Natural killer cell (primary cell): ENCODE measurements at regions not wholly inside any gene's neighbourhood (a gene's known extent, or its start where the extent isn't known, plus 50 kb on each side); places are given as distances from the start of the nearest gene placed in this dataset.

Experiments used
- ATAC-seq, 3 donors: fragments of 150-1000 bp in 2 of 3; fragments of 200-7000 bp in 1 of 3; cut with Tn5 transposase; 1 replicate in 1 of 3; 2 replicates in 2 of 3; pipeline ENCODE4 v1.10.0; 2021; ENCODE audit warnings: mild to moderate bottlenecking in 2 of 3, moderate library complexity in 2 of 3
- DNase-seq, 2 donors: peaks; one replicate each; pipeline versions ENCODE4 v3.0.0 to v3.0.0-alpha.2; 2013 to 2021; ENCODE audit warnings: mixed read lengths in 1 of 2
- H3K27ac ChIP-seq: one replicate; pipeline ENCODE4 v1.5.1; 2013; ENCODE audit warnings: mild to moderate bottlenecking, low read length
- H3K27me3 ChIP-seq: one replicate; pipeline ENCODE4 v1.6.1; 2013; ENCODE audit warnings: low read length; ENCODE audit not compliant: control insufficient read depth, insufficient read depth
- H3K36me3 ChIP-seq: one replicate; pipeline ENCODE4 v1.6.1; 2013; ENCODE audit warnings: low read length; ENCODE audit not compliant: control insufficient read depth, insufficient read depth
- H3K4me1 ChIP-seq: one replicate; pipeline ENCODE4 v1.6.1; 2013; ENCODE audit warnings: low read length; ENCODE audit not compliant: control insufficient read depth, insufficient read depth
- H3K4me3 ChIP-seq: one replicate; pipeline ENCODE4 v1.5.1; 2013; ENCODE audit warnings: low read length
- H3K9me3 ChIP-seq: one replicate; pipeline ENCODE4 v1.6.1; 2013; ENCODE audit warnings: low read length; ENCODE audit not compliant: control insufficient read depth, insufficient read depth
- H3K27ac Mint-ChIP-seq, 2 donors: one replicate each; pipeline ENCODE4 v1.8.0; 2022; ENCODE audit warnings: mild to moderate bottlenecking in 2 of 2, mixed read lengths in 2 of 2, moderate library complexity in 1 of 2
- H3K27me3 Mint-ChIP-seq, 2 donors: one replicate each; pipeline ENCODE4 v1.8.0; 2022; ENCODE audit warnings: low read depth in 2 of 2, mixed read lengths in 2 of 2
- H3K36me3 Mint-ChIP-seq: one replicate; pipeline ENCODE4 v1.8.0; 2022; ENCODE audit warnings: mixed read lengths
- H3K4me1 Mint-ChIP-seq, 2 donors: one replicate each; pipeline ENCODE4 v1.8.0; 2022; ENCODE audit warnings: mixed read lengths in 2 of 2
- H3K4me3 Mint-ChIP-seq: one replicate; pipeline ENCODE4 v1.8.0; 2022; ENCODE audit warnings: mild to moderate bottlenecking, moderate library complexity, mixed read lengths
- H3K9me3 Mint-ChIP-seq, 2 donors: one replicate each; pipeline ENCODE4 v1.8.0; 2022; ENCODE audit warnings: mixed read lengths in 2 of 2
- CTCF ChIP-seq: fragments of 200-600 bp; IDR thresholded peaks from one replicate; pipeline ENCODE4 v1.8.0; 2022; ENCODE audit warnings: antibody characterized with exemption
- WGBS: methylation state at CpG from one replicate; pipeline ENCODE4 v1.1.7; 2013; ENCODE audit warnings: missing lambda C conversion rate; ENCODE audit not compliant: insufficient coverage; 5-methylcytosine and 5-hydroxymethylcytosine counted together
- intact Hi-C: fragments of 100-400 bp; cut with micrococcal nuclease; formaldehyde crosslinking; loops from one replicate; pipeline ENCODE4 v1.14.2; 2022

GRCh38 chr15:77538793-77539497, 93.8 kb downstream of the LINGO1 start:
- no peak for DNase-seq
- Mint-ChIP-seq H3K27me3 (no peaks in the 10 kb centered on the region), H3K27ac (no peak overlapping the region), H3K4me1 (peaks cover 0 to 8% of the 10 kb centered on the region in 2 donors), H3K9me3 (no peaks in the 10 kb centered on the region), H3K4me3 (no peak overlapping the region), H3K36me3 (no peaks in the 10 kb centered on the region)
- Histone ChIP-seq H3K27ac (no peak overlapping the region), H3K9me3 (no peaks in the 10 kb centered on the region), H3K36me3 (no peaks in the 10 kb centered on the region), H3K4me3 (no peak overlapping the region), H3K4me1 (peaks cover 22% of the 10 kb centered on the region), H3K27me3 (no peaks in the 10 kb centered on the region)
- no peak for ATAC-seq
- WGBS = 80% methylated on average over 5 of the region's 5 CpGs
- intact Hi-C loops = no loop called here
- no peak for TF ChIP-seq CTCF

GRCh38 chr15:77538027-77538451, 94.7 kb downstream of the LINGO1 start:
- Histone ChIP-seq H3K36me3 (no peaks in the 10 kb centered on the region), H3K27me3 (no peaks in the 10 kb centered on the region), H3K27ac (peak overlapping the region; percentile 59), H3K9me3 (no peaks in the 10 kb centered on the region), H3K4me3 (no peak overlapping the region), H3K4me1 (peaks cover 15% of the 10 kb centered on the region)
- H3K27ac Mint-ChIP-seq = no peak overlapping the region
- ATAC-seq (no peak), DNase-seq (no peak)
- peak overlapping the region; percentile 31 for H3K4me3 Mint-ChIP-seq
- WGBS = 49% methylated on average over 6 of the region's 7 CpGs
- H3K36me3 Mint-ChIP-seq = no peaks in the 10 kb centered on the region
- intact Hi-C loops = no loop called here
- no peaks in the 10 kb centered on the region for H3K9me3 Mint-ChIP-seq
- TF ChIP-seq CTCF = no peak
- no peaks in the 10 kb centered on the region for H3K27me3 Mint-ChIP-seq
- H3K4me1 Mint-ChIP-seq = peaks cover 0 to 6% of the 10 kb centered on the region in 2 donors

DNA sequence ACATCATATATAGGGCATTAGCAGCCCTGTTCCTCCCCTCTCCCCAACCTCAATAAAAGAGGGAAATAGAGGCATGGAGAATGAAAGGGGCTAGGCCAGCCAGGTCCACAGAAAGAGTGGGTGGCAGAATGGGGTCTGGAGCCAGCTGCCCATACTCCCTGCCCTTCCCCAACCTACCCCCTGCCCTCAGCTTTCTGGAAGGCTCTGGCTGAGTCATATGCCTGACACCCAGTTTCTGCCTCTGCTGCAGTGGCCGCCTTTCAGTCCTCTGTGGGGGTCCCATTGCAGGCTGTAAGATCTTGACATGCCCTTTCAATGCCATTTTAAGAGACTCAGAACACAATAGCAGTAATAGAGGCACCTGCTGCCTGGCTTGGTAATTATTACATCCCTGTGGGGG, 95.7 kb downstream of the LINGO1 start:
- Mint-ChIP-seq H3K9me3 (no peaks in the 10 kb centered on the region), H3K36me3 (no peaks in the 10 kb centered on the region), H3K27ac (no peak overlapping the region), H3K4me3 (no peak overlapping the region), H3K27me3 (peaks cover 0 to 6% of the 10 kb centered on the region in 2 donors), H3K4me1 (no peaks in the 10 kb centered on the region)
- Histone ChIP-seq H3K27me3 (no peaks in the 10 kb centered on the region), H3K4me1 (peaks cover 9% of the 10 kb centered on the region), H3K27ac (peak overlapping the region; percentile 59), H3K4me3 (no peak overlapping the region), H3K9me3 (no peaks in the 10 kb centered on the region), H3K36me3 (no peaks in the 10 kb centered on the region)
- intact Hi-C loops = no loop called here
- 86% methylated on average over 1 of the region's 1 CpG for WGBS
- ATAC-seq = no peak
- no peak for DNase-seq
- TF ChIP-seq CTCF = no peak

- ATAC-seq (no peak), DNase-seq (no peak)
- H3K27ac ChIP-seq = no peak overlapping the region
- H3K27ac Mint-ChIP-seq = no peak overlapping the region
- H3K9me3 ChIP-seq = no peaks in the 10 kb centered on the region
- WGBS = 97% methylated on average over 6 of the region's 7 CpGs
- H3K4me3 ChIP-seq = no peak overlapping the region
- no peaks in the 10 kb centered on the region for H3K27me3 ChIP-seq
- no peaks in the 10 kb centered on the region for H3K36me3 Mint-ChIP-seq
- no peaks in the 10 kb centered on the region for H3K36me3 ChIP-seq
- no peak overlapping the region for H3K4me3 Mint-ChIP-seq
- intact Hi-C loops = no loop called here
- peaks cover 9% of the 10 kb centered on the region for H3K4me1 ChIP-seq
- H3K4me1 Mint-ChIP-seq = no peaks in the 10 kb centered on the region
- peaks cover 0 to 12% of the 10 kb centered on the region in 2 donors for H3K27me3 Mint-ChIP-seq
- no peaks in the 10 kb centered on the region for H3K9me3 Mint-ChIP-seq
- no peak for TF ChIP-seq CTCF
Measured at GRCh38 chr15:77535845-77536244, 96.9 kb downstream of the LINGO1 start.
